22Rv1 (cell line): ENCODE measurements at regions not wholly inside any gene's neighbourhood (a gene's known extent, or its start where the extent isn't known, plus 50 kb on each side); places are given as distances from the start of the nearest gene placed in this dataset.

ENCODE experiments used
- ZFX ChIP-seq: fragments of 450-650 bp; IDR thresholded peaks from 2 replicates; pipeline ENCODE4 v1.6.1; 2017; ENCODE audit warnings: antibody characterized with exemption, borderline replicate concordance
- TF ChIP-seq, protein P1 (sequence below): fragments of 450-650 bp; IDR thresholded peaks from 2 replicates; pipeline ENCODE4 v1.5.1; 2017; ENCODE audit warnings: mild to moderate bottlenecking

DNA sequence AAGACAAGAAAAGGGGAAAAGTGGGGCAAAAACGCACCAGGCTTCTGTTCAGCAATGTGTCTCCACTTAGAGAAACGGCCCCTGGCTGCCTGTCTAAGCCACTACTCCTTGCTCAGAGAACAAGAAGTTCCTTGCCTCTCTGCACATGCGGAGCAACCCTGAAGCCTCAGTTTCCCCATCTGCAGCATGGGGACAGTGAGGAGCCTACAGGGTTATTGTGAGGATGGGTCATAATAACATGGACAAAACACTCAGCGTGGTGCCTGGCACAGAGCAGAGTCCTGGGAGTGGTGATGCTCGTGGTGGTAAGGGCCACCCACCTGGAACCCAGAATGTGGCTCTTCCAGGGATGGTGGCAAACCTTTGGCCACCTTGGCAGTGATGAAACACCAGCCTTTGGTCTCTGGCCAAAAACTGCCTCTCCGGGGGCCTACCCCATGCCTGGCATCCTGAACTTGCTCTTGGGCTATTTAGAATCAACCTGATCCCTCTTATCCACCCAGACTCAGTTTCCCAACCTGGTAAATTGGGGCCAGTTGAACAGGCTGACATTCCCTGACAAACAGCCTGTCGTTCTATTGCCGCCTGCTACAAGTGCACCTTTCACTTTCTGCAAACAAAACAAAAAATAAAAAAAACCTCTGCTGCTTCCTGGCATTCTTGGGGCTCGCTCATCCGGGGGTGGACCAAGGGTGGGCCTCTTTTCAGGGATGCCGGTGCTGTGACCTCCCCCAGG is 56.5 kb upstream of the DLK1 start:
- TF ChIP-seq, protein P1, sequence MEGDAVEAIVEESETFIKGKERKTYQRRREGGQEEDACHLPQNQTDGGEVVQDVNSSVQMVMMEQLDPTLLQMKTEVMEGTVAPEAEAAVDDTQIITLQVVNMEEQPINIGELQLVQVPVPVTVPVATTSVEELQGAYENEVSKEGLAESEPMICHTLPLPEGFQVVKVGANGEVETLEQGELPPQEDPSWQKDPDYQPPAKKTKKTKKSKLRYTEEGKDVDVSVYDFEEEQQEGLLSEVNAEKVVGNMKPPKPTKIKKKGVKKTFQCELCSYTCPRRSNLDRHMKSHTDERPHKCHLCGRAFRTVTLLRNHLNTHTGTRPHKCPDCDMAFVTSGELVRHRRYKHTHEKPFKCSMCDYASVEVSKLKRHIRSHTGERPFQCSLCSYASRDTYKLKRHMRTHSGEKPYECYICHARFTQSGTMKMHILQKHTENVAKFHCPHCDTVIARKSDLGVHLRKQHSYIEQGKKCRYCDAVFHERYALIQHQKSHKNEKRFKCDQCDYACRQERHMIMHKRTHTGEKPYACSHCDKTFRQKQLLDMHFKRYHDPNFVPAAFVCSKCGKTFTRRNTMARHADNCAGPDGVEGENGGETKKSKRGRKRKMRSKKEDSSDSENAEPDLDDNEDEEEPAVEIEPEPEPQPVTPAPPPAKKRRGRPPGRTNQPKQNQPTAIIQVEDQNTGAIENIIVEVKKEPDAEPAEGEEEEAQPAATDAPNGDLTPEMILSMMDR = no peak
- no peak for TF ChIP-seq ZFX
